OCI-LY1 (cell line): ENCODE measurements at regions not wholly inside any gene's neighbourhood (a gene's known extent, or its start where the extent isn't known, plus 50 kb on each side); places are given as distances from the start of the nearest gene placed in this dataset.
"Not testable (repeated sequence)": the region's sequence is repeated elsewhere in the genome, so short reads cannot be mapped to it uniquely, and the experiment has no call there.

Experiments used
- H2AFZ ChIP-seq: fragments of 200-600 bp; sonication (generic), shearing (Covaris generic); 2 replicates; pipeline ENCODE4 v1.6.0; 2014; ENCODE audit warnings: antibody characterized with exemption, mild to moderate bottlenecking, low read length
- H3F3A ChIP-seq: fragments of 200-600 bp; sonication (generic), shearing (Covaris generic); 2 replicates; pipeline ENCODE4 v1.6.0; 2014; ENCODE audit warnings: mild to moderate bottlenecking, antibody characterized with exemption, low read length, moderate library complexity; ENCODE audit not compliant: insufficient read depth
- H3K27ac ChIP-seq: fragments of 200-600 bp; sonication (generic); 2 replicates; pipeline ENCODE4 v1.5.1; 2014; ENCODE audit warnings: low read length, mixed run types, mild to moderate bottlenecking, low read depth; ENCODE audit not compliant: poor library complexity, severe bottlenecking
- H3K27me3 ChIP-seq: fragments of 200-600 bp; sonication (generic); 2 replicates; pipeline ENCODE4 v1.6.0; 2014; ENCODE audit warnings: antibody characterized with exemption, mild to moderate bottlenecking, low read length, moderate library complexity; ENCODE audit not compliant: insufficient read depth
- H3K36me3 ChIP-seq: fragments of 200-600 bp; sonication (generic); 2 replicates; pipeline ENCODE4 v1.6.1; 2014; ENCODE audit warnings: mild to moderate bottlenecking, antibody characterized with exemption, low read length, moderate library complexity, mixed read lengths; ENCODE audit not compliant: insufficient read depth
- H3K4me1 ChIP-seq: fragments of 200-600 bp; sonication (generic); 2 replicates; pipeline ENCODE4 v1.5.1; 2014; ENCODE audit warnings: mild to moderate bottlenecking, low read length, moderate library complexity; ENCODE audit not compliant: insufficient read depth, severe bottlenecking
- H3K4me2 ChIP-seq: fragments of 200-600 bp; sonication (generic), shearing (Covaris generic); 2 replicates; pipeline ENCODE4 v1.6.1; 2014; ENCODE audit warnings: low read length
- H3K4me3 ChIP-seq: fragments of 200-600 bp; sonication (generic); 2 replicates; pipeline ENCODE4 v1.5.1; 2014; ENCODE audit warnings: low read length, low read depth, mild to moderate bottlenecking, mixed read lengths; ENCODE audit not compliant: poor library complexity, severe bottlenecking
- H3K79me2 ChIP-seq: fragments of 200-600 bp; shearing (Covaris generic); 2 replicates; pipeline ENCODE4 v1.6.1; 2016; ENCODE audit warnings: mixed run types, low read length, mixed read lengths; ENCODE audit not compliant: insufficient read depth
- H3K9ac ChIP-seq: fragments of 200-600 bp; sonication (generic), shearing (Covaris generic); 2 replicates; pipeline ENCODE4 v1.6.1; 2014; ENCODE audit warnings: mild to moderate bottlenecking, low read length, mixed read lengths
- H3K9me2 ChIP-seq: fragments of 200-600 bp; sonication (generic), shearing (Covaris generic); 2 replicates; pipeline ENCODE4 v1.6.1; 2014; ENCODE audit warnings: low read depth, mild to moderate bottlenecking, low read length, mixed read lengths
- H3K9me3 ChIP-seq: fragments of 200-600 bp; shearing (Covaris generic); 2 replicates; pipeline ENCODE4 v1.6.1; 2014; ENCODE audit warnings: low read length, mixed read lengths
- H4K20me1 ChIP-seq: fragments of 200-600 bp; sonication (generic), shearing (Covaris generic); 2 replicates; pipeline ENCODE4 v1.6.0; 2016; ENCODE audit warnings: mild to moderate bottlenecking, low read length; ENCODE audit not compliant: insufficient read depth
- EZH2 ChIP-seq: fragments of 200-600 bp; sonication (generic), shearing (Covaris generic); IDR thresholded peaks from 2 replicates; pipeline ENCODE4 v1.8.0; 2017; ENCODE audit warnings: borderline replicate concordance, mixed run types, mild to moderate bottlenecking, antibody characterized with exemption, low read length, moderate library complexity, mixed read lengths
- TF ChIP-seq, protein P1 (sequence below): fragments of 200-600 bp; sonication (generic), shearing (Covaris generic); IDR thresholded peaks from 2 replicates; pipeline ENCODE4 v1.5.1; 2017; ENCODE audit warnings: mild to moderate bottlenecking, antibody characterized with exemption, low read length, moderate library complexity, mixed read lengths

DNA sequence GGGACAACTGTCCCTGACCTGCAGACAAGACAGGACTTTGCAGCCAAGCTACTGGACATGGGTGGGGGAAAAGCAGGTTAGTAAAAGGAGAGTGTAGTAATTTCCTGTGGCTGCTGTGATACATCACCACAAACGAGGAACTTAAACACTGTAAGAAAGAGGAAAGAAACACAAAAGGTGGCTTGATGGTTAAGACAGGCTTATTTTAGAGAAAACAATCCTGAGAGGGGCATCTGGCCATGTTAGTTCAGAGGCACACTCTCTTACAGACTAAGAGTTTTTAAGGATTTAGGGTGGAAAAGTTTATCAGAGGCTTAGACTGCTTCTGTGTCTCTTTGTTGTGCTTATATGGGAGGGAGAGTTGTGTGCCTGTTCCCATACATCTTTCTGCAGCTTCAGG, 667.0 kb downstream of the TYW1 start:
- no peaks in the 10 kb centered on the region for H4K20me1 ChIP-seq
- H3K9me2 ChIP-seq, result no peaks in the 10 kb centered on the region
- H2AFZ ChIP-seq, result no peak overlapping the region
- no peak overlapping the region for H3K4me3 ChIP-seq
- no peak overlapping the region for H3K4me2 ChIP-seq
- H3K4me1 ChIP-seq, result no peaks in the 10 kb centered on the region
- TF ChIP-seq, protein P1, sequence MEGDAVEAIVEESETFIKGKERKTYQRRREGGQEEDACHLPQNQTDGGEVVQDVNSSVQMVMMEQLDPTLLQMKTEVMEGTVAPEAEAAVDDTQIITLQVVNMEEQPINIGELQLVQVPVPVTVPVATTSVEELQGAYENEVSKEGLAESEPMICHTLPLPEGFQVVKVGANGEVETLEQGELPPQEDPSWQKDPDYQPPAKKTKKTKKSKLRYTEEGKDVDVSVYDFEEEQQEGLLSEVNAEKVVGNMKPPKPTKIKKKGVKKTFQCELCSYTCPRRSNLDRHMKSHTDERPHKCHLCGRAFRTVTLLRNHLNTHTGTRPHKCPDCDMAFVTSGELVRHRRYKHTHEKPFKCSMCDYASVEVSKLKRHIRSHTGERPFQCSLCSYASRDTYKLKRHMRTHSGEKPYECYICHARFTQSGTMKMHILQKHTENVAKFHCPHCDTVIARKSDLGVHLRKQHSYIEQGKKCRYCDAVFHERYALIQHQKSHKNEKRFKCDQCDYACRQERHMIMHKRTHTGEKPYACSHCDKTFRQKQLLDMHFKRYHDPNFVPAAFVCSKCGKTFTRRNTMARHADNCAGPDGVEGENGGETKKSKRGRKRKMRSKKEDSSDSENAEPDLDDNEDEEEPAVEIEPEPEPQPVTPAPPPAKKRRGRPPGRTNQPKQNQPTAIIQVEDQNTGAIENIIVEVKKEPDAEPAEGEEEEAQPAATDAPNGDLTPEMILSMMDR, result no peak
- TF ChIP-seq EZH2, result no peak
- no peaks in the 10 kb centered on the region for H3K27me3 ChIP-seq
- no peaks in the 10 kb centered on the region for H3K79me2 ChIP-seq
- H3K36me3 ChIP-seq, result no peaks in the 10 kb centered on the region
- H3F3A ChIP-seq, result no peaks in the 10 kb centered on the region
- no peak overlapping the region for H3K27ac ChIP-seq
- H3K9ac ChIP-seq, result no peak overlapping the region
- no peaks in the 10 kb centered on the region for H3K9me3 ChIP-seq

DNA sequence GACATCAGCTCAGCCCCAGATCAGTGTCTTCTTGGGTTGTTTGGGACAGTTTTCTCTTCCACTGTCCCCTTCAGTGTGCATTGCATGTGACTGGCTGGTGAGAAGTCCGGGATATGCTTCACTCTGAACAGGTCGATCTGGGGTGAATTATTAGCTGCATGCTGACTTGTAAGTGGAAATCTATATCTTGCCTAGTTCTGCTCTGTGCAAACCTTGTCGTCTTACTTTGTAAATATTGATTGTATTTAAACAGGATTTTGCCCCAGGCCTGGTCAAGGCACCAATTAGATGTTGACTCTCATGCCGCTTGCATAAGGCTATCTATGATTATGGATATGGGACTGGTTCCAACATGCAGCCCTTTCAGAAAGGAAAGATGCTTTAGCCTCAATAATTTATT, 669.7 kb downstream of the TYW1 start:
- H3K27ac ChIP-seq, H3K4me1 ChIP-seq, H3K79me2 ChIP-seq, H3K9me2 ChIP-seq, H3K9ac ChIP-seq, H3F3A ChIP-seq, H3K9me3 ChIP-seq, H3K36me3 ChIP-seq, H2AFZ ChIP-seq, H3K4me3 ChIP-seq, H4K20me1 ChIP-seq, H3K27me3 ChIP-seq, H3K4me2 ChIP-seq: not testable (repeated sequence)

- Histone ChIP-seq H3K4me1 (no peaks in the 10 kb centered on the region), H4K20me1 (no peaks in the 10 kb centered on the region), H3K9me3 (peaks cover 8% of the 10 kb centered on the region), H3F3A (no peaks in the 10 kb centered on the region), H3K27me3 (no peaks in the 10 kb centered on the region), H3K36me3 (no peaks in the 10 kb centered on the region), H3K9ac (no peak overlapping the region), H3K4me3 (no peak overlapping the region), H3K9me2 (no peaks in the 10 kb centered on the region), H2AFZ (no peak overlapping the region), H3K27ac (no peak overlapping the region), H3K79me2 (no peaks in the 10 kb centered on the region), H3K4me2 (no peak overlapping the region)
- TF ChIP-seq, protein P1, result no peak
- TF ChIP-seq EZH2, result no peak
Measured at GRCh38 chr7:67671006-67671548, 674.4 kb downstream of the TYW1 start.

DNA sequence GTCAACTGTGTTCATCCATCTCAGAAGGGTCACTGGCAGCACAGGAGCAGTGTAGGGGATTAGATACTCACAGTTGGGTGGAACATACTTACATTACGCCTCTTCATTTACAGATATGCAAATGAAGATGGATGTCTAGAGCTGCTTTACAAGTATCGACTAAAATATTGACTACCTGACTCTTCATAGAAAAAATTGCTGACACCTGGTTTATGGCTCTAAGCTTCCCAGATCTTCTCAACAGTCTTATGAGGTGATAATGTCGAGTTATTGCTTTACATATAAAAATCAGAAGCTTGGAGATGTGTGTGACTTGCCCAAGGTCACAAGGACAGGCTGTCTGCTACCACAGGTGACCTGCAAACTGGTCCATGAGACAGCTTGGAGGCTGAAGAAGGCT, 677.2 kb downstream of the TYW1 start:
- H4K20me1 ChIP-seq, result no peaks in the 10 kb centered on the region
- peaks cover 11% of the 10 kb centered on the region for H3K9me3 ChIP-seq
- H3K9ac ChIP-seq, result no peak overlapping the region
- H3K4me1 ChIP-seq, result no peaks in the 10 kb centered on the region
- no peak for TF ChIP-seq EZH2
- TF ChIP-seq, protein P1, result no peak
- H3K79me2 ChIP-seq, result no peaks in the 10 kb centered on the region
- no peak overlapping the region for H3K27ac ChIP-seq
- no peaks in the 10 kb centered on the region for H3K9me2 ChIP-seq
- H3K36me3 ChIP-seq, result no peaks in the 10 kb centered on the region
- no peak overlapping the region for H3K4me3 ChIP-seq
- H3F3A ChIP-seq, result no peaks in the 10 kb centered on the region
- H3K4me2 ChIP-seq, result no peak overlapping the region
- H2AFZ ChIP-seq, result no peak overlapping the region
- H3K27me3 ChIP-seq, result no peaks in the 10 kb centered on the region

DNA sequence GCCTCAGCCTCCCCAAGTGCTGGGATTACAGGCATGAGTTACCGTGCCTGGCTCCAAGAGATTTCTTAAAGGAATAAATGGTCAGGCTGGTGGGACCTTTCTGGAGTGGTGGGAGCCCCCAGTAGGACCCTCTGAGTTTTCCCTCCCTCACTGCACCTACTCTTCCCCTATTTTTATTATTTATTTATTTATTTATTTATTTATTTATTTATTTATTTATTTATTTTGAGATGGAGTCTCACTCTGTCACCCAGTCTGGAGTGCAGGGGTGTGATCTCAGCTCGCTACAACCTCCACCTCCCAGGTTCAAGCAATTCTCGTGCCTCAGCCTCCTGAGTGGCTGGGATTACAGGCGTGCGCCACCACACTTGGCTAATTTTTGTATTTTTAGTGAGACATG, 678.2 kb downstream of the TYW1 start:
- H3K27ac ChIP-seq, H3K9me2 ChIP-seq, H3K9ac ChIP-seq, H3K27me3 ChIP-seq, H3K36me3 ChIP-seq, H3K79me2 ChIP-seq, H2AFZ ChIP-seq, H3K4me3 ChIP-seq, H4K20me1 ChIP-seq, H3K4me1 ChIP-seq, H3F3A ChIP-seq, H3K4me2 ChIP-seq: not testable (repeated sequence)
- peaks cover 11% of the 10 kb centered on the region for H3K9me3 ChIP-seq
